SHP77 treated with DMSO at 0.1 percent for 48 hours (cell line): ENCODE measurements at regions not wholly inside any gene's neighbourhood (a gene's known extent, or its start where the extent isn't known, plus 50 kb on each side); places are given as distances from the start of the nearest gene placed in this dataset.

ENCODE experiments used
- DNase-seq: peaks from one replicate; lab custom pipeline; 2025; lab: John Stamatoyannopoulos, UW

DNA sequence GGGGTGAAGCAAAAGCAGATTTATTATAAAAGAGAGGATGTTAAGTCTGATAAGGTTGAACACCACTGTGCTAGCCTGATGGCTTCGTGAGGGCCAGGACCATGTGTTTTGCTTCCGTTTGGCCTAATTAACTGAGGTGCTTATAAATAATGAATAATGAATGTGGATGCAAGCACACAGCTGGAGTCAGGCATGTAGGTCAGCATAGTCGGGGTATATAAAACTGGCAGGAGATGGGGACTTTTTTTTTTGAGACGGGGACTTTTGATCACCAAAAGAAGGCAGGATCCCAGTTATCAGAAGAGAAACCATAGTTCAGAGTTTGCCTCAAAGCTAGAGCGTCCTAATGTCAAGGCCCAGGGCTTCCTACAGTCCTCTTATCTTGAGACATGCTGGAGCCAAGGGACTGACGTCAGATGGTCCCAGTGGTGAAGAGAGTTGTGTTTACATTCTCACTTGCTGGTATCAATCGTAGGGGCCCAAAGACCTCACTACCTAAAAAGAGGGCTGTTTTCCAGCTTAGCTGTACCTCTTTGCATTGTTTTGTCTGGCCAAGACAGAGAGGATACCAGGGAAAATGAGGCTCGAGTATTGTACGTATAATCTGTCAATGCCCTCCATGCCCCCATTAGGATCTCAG, 50.4 kb downstream of the RTL9 start:
- DNase-seq, result no peak

DNA sequence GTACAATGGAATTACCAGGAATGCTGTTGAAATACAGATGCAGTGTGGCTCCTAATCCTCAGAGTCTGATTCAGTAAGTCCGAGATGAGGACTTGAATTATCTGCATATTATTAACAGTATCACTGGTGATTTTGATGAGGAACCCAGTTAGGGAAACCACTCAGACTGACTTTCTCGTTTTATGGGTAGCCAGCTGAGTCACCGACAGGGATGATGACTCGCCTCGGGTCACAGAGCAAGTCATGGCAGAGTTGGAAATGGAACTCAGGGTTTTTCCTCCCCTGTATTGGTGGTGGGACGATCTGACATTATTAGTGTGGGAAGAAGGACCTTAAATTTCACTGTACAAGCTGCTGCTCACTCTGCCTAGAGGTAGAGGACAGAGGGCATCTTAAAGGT, 51.3 kb downstream of the RTL9 start:
- DNase-seq, result no peak

GRCh38 chrX:110410603-110411002, 52.0 kb downstream of the RTL9 start:
- no peak for DNase-seq

GRCh38 chrX:110412971-110413726, 54.5 kb downstream of the RTL9 start:
- no peak for DNase-seq

DNA sequence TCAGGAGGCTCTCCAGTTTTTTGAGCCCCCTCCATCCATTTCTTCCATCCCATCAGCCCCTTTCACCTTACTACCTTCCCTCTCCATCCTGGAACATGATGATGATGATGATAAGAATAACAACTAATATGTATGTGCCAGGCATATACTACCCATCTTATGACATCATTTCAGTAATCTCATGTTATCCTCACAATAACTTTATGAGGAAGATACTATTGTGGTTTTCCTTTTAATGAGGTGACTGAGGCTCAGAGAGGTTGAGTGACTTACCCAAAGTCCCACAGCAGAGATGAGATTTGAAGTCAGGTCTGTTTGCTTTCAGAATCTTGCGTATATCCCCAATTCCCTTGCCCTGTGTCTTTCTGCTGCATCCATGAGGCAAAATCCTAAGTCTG, 55.1 kb downstream of the RTL9 start:
- DNase-seq, result no peak

- DNase-seq, result no peak
Measured at GRCh38 chrX:110414273-110414672, 55.6 kb downstream of the RTL9 start.

DNA sequence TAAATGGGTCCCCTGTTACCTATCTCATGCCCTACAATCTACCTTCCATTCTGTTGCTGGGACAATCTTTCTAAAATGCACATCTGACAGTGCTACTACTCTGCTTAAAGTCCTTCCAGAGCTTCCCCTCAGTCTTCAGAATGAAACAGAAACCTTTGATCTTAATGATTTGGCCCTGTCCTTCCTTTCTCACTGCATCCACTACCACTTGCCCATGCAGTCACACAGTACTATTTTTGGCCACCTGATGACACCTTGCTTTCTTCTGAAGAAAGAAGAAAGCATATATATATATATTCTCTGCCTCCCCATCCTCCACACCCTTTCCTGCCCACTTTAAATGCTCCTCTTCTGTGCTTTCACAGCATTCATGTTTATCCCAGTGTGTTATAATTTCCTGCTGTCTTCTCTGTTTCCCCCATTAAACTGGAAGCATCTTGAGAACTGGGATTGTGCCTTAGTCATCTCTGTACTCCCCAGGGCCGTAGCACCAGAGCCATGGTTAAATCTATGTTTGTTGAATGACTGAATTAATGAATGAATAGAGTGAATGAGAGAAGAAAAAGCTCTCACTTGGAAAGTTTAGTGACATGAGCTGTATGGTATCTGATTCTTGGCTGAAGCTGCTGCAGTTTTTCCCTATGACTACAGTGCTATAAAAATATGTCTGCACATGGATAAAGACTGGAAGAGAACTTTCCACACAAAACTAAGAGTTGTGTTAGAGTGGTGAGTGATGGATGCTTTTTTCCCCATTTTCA, 56.2 kb downstream of the RTL9 start:
- DNase-seq, result no peak

- DNase-seq, result no peak
Measured at GRCh38 chrX:110415440-110416170, 57.0 kb downstream of the RTL9 start.

DNA sequence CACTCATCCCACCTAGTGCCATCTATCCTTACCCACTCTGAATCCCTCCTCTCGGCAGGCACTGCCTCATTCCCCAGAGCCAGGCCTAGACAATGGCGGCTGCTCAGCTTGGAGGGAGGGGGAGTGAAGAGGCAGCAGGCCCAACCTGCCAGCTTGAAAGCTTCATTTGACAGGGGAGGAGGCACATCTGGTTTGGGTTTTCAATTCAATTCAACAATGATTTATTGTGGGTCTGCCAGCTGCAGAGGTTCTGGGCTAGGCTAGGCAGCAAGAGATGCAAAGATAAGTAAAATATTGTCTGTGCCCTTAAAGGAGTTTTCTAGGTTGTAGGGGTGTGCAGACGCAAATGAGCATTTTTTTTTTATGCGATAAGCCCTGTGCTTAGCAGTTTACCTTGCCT, 58.5 kb downstream of the RTL9 start:
- no peak for DNase-seq

DNA sequence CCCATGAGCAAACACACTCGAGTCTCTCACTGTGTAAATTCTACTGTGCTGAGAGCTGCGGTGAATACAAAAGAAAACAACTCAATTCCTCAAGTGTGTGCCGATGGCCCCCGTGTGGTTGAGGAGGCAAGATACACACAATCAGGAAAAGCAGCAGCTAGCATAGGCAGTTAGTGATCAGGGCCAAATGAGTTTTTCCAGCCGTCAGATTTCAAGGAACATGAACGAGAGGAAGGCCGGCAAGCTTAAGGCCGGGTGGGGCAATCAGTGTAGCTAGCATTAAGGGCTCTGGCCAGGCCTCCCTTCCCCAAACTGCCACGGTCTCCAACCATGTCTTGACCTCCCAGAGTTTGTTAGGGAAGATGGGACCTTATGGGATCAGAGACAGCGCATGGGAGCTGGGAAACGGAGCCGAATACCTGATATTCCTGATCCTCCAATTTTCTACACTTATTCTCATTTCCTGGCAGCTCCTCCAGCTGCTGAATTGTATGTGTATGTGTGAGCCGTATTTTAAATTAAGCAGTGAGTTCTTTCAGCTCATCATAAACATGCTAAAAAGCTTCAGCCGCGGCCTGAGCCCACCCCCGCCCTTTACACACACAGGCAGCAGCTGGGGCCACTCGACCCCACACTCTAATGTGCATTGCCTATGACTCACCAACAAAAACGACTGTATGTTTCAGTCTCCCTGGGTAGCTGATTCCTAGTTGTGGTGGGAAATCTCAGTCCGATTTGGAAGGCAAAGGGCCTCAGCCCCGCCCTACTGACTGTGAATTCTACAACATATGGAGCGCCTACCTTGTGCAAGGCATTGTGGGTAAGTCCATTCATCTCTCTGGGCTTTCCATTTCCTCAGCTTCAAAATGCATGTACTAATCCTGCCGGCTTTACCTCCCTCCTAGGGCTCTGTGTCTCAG, 59.9 kb downstream of the RTL9 start:
- no peak for DNase-seq

- DNase-seq, result no peak
Measured at GRCh38 chrX:110419512-110419911, 60.9 kb downstream of the RTL9 start.

- no peak for DNase-seq
Measured at GRCh38 chrX:110420771-110421499, 62.3 kb downstream of the RTL9 start.

DNA sequence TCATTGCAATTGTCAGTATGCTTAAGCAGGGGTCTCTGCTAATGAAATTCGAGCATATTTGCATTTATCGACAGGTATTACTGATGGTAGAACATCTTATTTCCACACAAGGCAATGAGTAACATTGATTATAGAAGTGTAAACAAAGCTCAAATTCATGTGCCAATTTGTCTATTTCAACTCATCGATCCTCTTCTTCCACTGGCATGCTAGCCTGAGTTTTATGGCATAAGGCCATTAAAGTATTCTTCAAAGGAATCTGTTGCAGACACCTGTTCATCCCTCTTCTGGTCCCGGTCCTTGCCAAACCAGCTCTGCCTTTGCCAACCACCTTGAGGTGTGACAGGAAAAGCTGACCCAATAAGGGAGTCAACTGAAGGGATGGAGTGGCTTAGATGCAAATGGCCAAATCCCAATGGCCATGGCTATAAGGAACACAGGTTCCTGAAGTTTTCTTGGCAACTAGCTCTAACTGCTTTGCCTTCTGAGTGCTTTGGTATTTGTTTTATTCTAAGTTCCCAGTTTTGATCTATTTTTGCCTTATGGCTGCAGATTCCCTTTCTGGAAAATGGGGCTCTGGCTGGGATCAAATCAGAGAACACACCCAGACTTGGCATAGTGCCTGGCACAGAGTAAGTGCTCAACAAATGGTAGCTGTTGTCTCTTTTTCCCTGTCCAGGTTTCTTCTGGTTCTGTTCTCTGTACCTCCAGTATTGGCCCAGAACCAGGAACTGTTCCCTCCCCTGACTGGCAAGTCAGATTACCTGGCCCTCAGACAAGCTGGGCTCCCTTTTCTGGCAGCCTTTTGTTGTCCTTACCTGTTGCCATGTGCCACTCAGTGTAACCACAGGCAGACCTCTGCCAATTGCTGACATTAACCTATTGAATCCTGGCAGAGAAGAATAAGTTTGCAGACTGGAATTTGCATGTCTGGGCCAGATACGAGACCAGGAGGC, 63.1 kb downstream of the RTL9 start:
- DNase-seq, result no peak

GRCh38 chrX:110425222-110426154, 66.8 kb downstream of the RTL9 start:
- no peak for DNase-seq

DNA sequence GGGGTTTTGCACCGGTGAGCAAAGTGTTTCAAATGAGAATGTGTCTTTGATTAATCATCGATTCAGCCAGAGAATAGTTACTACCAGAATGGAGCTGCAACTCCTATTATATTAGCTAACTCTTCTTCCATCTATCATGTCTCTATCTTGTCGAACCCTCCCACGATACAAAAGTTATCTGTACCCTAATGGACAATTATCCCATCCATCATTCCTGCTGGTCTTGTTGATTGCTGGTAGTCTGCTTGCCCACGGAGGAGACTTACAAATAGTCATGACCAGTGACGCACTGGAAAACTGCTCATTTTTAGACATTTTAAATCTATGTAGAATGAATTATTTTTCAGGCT, 67.5 kb downstream of the RTL9 start:
- no peak for DNase-seq

DNA sequence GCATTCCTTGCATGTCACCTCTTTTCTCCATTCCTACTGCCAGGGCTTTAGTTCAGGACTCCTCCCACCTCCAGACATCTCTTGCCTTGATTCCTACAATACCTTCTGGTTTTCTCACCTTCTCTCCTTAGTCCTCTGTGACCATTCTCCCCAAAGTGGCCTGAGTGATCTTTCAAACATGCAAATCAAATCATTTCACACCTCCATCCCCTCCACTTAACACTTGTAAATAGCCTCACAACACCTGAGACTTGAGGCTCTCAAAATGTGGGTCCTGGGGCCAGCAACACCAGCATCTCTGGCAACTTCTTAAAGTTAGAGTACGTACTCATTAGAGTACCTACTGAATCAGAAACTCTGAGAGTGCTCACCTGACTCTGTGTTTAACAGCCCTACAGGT, 68.4 kb downstream of the RTL9 start:
- no peak for DNase-seq

DNA sequence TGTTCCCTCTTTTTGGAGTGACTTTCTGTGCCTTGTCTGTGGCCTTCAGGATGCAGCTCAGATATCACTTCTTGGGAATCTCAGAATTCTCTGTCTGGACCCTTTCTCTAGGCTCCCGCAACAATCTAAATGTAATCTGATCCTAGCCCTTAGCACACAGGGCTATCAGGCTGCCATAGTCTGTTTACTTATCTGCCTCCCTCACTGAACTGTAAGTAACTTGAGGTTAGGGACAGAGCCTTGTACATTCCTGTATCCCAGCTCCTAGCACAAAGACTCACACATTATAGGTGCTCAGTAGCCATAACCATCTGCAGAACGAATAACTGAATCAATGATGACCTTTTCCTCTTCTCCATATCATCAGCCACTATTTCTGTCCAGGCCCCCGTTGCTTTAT, 69.5 kb downstream of the RTL9 start:
- DNase-seq, result no peak

DNA sequence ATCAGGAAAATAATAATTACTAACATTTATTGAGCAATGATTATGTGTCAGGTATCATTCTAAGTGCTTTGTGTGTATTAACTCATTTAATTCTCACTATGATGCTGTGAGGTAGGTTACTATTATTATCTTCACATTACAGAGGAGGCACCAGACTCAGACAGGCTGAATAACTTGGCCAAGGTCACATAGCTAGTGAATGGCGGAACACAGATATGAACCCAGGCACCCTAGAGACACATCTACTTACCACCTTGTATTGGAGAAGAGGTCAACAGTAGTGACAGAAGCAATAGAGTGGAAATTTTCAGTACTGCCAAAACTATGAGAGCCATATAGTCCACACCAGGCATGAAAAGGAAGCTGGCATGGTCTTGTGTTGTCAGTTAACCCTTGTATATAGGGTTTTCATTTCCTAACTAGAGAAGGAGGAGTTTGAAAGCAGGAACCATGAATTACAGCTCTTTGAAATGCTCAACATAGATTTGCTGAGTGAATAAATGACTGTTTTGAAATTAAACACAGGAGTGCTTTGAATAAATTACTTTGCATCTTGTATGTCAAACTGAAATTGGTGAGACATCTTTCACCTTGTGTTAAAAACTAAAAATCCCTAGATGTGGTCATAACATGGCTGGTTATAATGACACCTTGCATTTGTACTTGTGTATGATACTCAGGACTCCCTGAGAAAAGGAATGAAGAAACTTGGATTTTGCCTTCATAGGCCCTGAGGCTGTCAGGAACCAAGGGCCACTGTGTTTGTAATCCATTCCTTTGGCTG, 71.8 kb downstream of the RTL9 start:
- no peak for DNase-seq
